ENCODE measurements at regions not wholly inside any gene's neighbourhood (a gene's known extent, or its start where the extent isn't known, plus 50 kb on each side); places are given as distances from the start of the nearest gene placed in this dataset.

GRCh38 chr3:150094150-150094933, 123.6 kb upstream of the PFN2 start:
- H4K8ac ChIP-seq (ENCODE audit: extremely low read depth, insufficient read depth, low read length) = no peak overlapping the region
- no peak overlapping the region for H3K9ac ChIP-seq (replicated peaks in 1 of 4; ENCODE audit: extremely low read depth in 1 of 4, low read depth in 3 of 4, low read length in 3 of 4)
- H2BK5ac ChIP-seq (ENCODE audit: low read depth, low read length) = no peak overlapping the region
- no peaks in the 10 kb centered on the region for H3K23me2 ChIP-seq (ENCODE audit: low read depth, low read length)
- no peaks in the 10 kb centered on the region for H3K79me1 ChIP-seq (ENCODE audit: low read depth, low read length)
- H3K4ac ChIP-seq (replicated peaks; ENCODE audit: insufficient read length, low read depth, low read length) = no peak overlapping the region
- H3K9me3 ChIP-seq (ENCODE audit: insufficient read depth in 2 of 2, low read depth in 1 of 2, low read length in 1 of 2) = no peaks in the 10 kb centered on the region
- no peak for FAIRE-seq
- no peak overlapping the region for H2AK5ac ChIP-seq (ENCODE audit: low read depth, low read length)
- no peaks in the 10 kb centered on the region for H3K79me2 ChIP-seq (ENCODE audit: control insufficient read depth in 1 of 2, insufficient read depth in 2 of 2, low read length in 2 of 2)
- ChIA-PET CTCF (ENCODE audit: partially characterized antibody) (interaction anchor here (0.7 to 0.9 kb wide), 3 partner anchors 14 to 90 kb away, joined by 3 read pairs; no protein-coding TSS in a partner anchor), POLR2A (ENCODE audit: partially characterized antibody) (no interaction called here)
- no peak overlapping the region for H3K23ac ChIP-seq (ENCODE audit: insufficient read length)
- no peak overlapping the region for H3K27ac ChIP-seq (ENCODE audit: low read depth, low read length)
- H2BK120ac ChIP-seq (replicated peaks; ENCODE audit: low read depth, low read length) = no peak overlapping the region
- H3K4me1 ChIP-seq (replicated peaks in 1 of 4; ENCODE audit: control insufficient read depth in 3 of 4, insufficient read depth in 4 of 4, low read length in 3 of 4) = peaks cover 8 to 15% (median 12%) of the 10 kb centered on the region in 4 experiments; a peak in 6 of 7 replicates
- 81% methylated on average over 7 of the region's 7 CpGs; no CpG with 5 or more reads in 1 of the 2 experiments for WGBS, 2 experiments (ENCODE audit: extremely low coverage in 1 of 2, insufficient coverage in 1 of 2, insufficient read length in 1 of 2, insufficient replicate concordance in 2 of 2, low coverage in 1 of 2, low lambda C conversion rate in 2 of 2, missing lambda C conversion rate in 1 of 2)
- TF ChIP-seq JUND (IDR thresholded peaks at IDR 0.05; ENCODE audit: low read length) (0 out of 2 replicates have a peak, but pooled peaks have one; percentile 34), TCF12 (IDR thresholded peaks at IDR 0.05; ENCODE audit: low read depth, low read length) (no peak), PHF8 (conservative IDR thresholded peaks at IDR 0.05; ENCODE audit: low read depth, low read length) (no peak), CEBPB (IDR thresholded peaks at IDR 0.05; ENCODE audit: low read depth, low read length) (peak; percentile 75), BACH1 (IDR thresholded peaks at IDR 0.05; ENCODE audit: low read length) (no peak), SIN3A (conservative IDR thresholded peaks at IDR 0.05 in 1 of 2, IDR thresholded peaks at IDR 0.05 in 1 of 2; ENCODE audit: low read depth in 1 of 2, low read length in 2 of 2) (peak in 1 of 2 experiments; percentile 86; a peak in 2 of 4 replicates)
- H3K18ac ChIP-seq (ENCODE audit: extremely low read depth, low read length) = no peak overlapping the region; the same call in 1 of the 2 replicates
- no peak overlapping the region for H4K91ac ChIP-seq (replicated peaks; ENCODE audit: insufficient read length, low read length)
- H3K14ac ChIP-seq (ENCODE audit: insufficient read length) = no peak overlapping the region
- H3K56ac ChIP-seq (replicated peaks; ENCODE audit: insufficient read length, low read depth, low read length) = no peak overlapping the region
- no peak for DNase-seq (ENCODE audit: low read depth in 1 of 2, low spot score in 2 of 2)
- no peak overlapping the region for H2BK20ac ChIP-seq (ENCODE audit: low read length)
- H4K5ac ChIP-seq (ENCODE audit: insufficient read length, low read depth, low read length) = no peak overlapping the region
- no peak overlapping the region for H2BK12ac ChIP-seq (ENCODE audit: low read depth, low read length)
- H2BK15ac ChIP-seq (ENCODE audit: low read length) = no peak overlapping the region
- H3K4me2 ChIP-seq (ENCODE audit: insufficient read depth in 1 of 2, low read depth in 2 of 2, low read length in 2 of 2) = no peak overlapping the region
- no peaks in the 10 kb centered on the region for H3K36me3 ChIP-seq (ENCODE audit: control insufficient read depth in 2 of 4, insufficient read depth in 4 of 4, low read length in 3 of 4)
- no peaks in the 10 kb centered on the region for H4K20me1 ChIP-seq (replicated peaks in 1 of 2; ENCODE audit: control insufficient read depth in 1 of 2, insufficient read depth in 2 of 2, low read length in 2 of 2)
- H2AFZ ChIP-seq (ENCODE audit: low read length) = no peak overlapping the region
- H3K27me3 ChIP-seq (replicated peaks in 1 of 4; ENCODE audit: control insufficient read depth in 3 of 4, extremely low read depth in 1 of 4, insufficient read depth in 3 of 4, low read length in 3 of 4) = no peaks in the 10 kb centered on the region
- no peak overlapping the region for H3K4me3 ChIP-seq (ENCODE audit: extremely low read depth in 1 of 4, insufficient read depth in 2 of 4, low read depth in 3 of 4, low read length in 4 of 4)
